Gastrocnemius medialis (tissue), 4 donors: ENCODE measurements at regions not wholly inside any gene's neighbourhood (a gene's known extent, or its start where the extent isn't known, plus 50 kb on each side); places are given as distances from the start of the nearest gene placed in this dataset.

Experiments used
- ATAC-seq, 2 donors: fragments of 150-250 bp; one replicate each; pipeline ENCODE4 v1.9.1; 2016
- DNase-seq, 2 donors: peaks; one replicate each; pipeline ENCODE4 v3.0.0-alpha.2; 2019
- H3K27ac ChIP-seq, 4 donors: fragments of 200-600 bp; sonication (generic); 1 replicate in 1 of 4; 2 replicates in 3 of 4; pipeline ENCODE4 v1.5.1; 2016 to 2018; ENCODE audit warnings: mild to moderate bottlenecking in 2 of 4, moderate library complexity in 1 of 4
- H3K27me3 ChIP-seq, 3 donors: fragments of 200-600 bp; sonication (generic) in 2 of 3; 1 replicate in 1 of 3; 2 replicates in 2 of 3; pipeline versions ENCODE4 v1.5.1 to v1.6.0; 2016 to 2019; ENCODE audit warnings: mild to moderate bottlenecking in 1 of 3, moderate library complexity in 1 of 3
- H3K36me3 ChIP-seq, 2 donors: fragments of 200-600 bp; sonication (generic) in 1 of 2; one replicate each; pipeline ENCODE4 v1.5.1; 2017 to 2018
- H3K4me1 ChIP-seq, 2 donors: fragments of 200-600 bp; sonication (generic) in 1 of 2; one replicate each; pipeline ENCODE4 v1.5.1; 2016 to 2017; ENCODE audit warnings: mild to moderate bottlenecking in 2 of 2
- H3K4me3 ChIP-seq, 4 donors: fragments of 200-600 bp; sonication (generic) in 3 of 4; 1 replicate in 1 of 4; 2 replicates in 3 of 4; pipeline ENCODE4 v1.5.1; 2016 to 2019; ENCODE audit warnings: mild to moderate bottlenecking in 2 of 4
- H3K9me3 ChIP-seq, 3 donors: fragments of 200-600 bp; sonication (generic) in 2 of 3; 1 replicate in 1 of 3; 2 replicates in 2 of 3; pipeline ENCODE4 v1.5.1; 2016 to 2019
- POLR2A ChIP-seq, 2 donors: fragments of 450-650 bp; IDR thresholded peaks; one replicate each; pipeline ENCODE4 v1.6.1; 2017; ENCODE audit warnings: antibody characterized with exemption in 2 of 2, mild to moderate bottlenecking in 2 of 2, moderate library complexity in 2 of 2
- in situ Hi-C, 4 donors: fragments of 200-750 bp; cut with MboI; loops; one replicate each; pipeline versions ENCODE4 v1.15.0 to v1.8.0; 2017; ENCODE audit warnings: low sequenced_read_pairs in 4 of 4
- intact Hi-C: fragments of 100-400 bp; cut with DNase I; formaldehyde crosslinking; loops from one replicate; pipeline ENCODE4 v1.15.1; 2023; ENCODE audit warnings: low total_unique reads
- TF ChIP-seq, protein P1 (sequence below), 5 experiments: fragments of 450-650 bp in 3 of 5; fragments of 200-600 bp in 2 of 5; sonication (generic) in 2 of 5; IDR thresholded peaks in 4 of 5; conservative IDR thresholded peaks in 1 of 5; 1 replicate in 4 of 5; 2 replicates in 1 of 5; pipeline ENCODE4 v1.5.1; 2016 to 2019; ENCODE audit warnings: antibody characterized with exemption in 5 of 5, mild to moderate bottlenecking in 3 of 5, moderate library complexity in 3 of 5

DNA sequence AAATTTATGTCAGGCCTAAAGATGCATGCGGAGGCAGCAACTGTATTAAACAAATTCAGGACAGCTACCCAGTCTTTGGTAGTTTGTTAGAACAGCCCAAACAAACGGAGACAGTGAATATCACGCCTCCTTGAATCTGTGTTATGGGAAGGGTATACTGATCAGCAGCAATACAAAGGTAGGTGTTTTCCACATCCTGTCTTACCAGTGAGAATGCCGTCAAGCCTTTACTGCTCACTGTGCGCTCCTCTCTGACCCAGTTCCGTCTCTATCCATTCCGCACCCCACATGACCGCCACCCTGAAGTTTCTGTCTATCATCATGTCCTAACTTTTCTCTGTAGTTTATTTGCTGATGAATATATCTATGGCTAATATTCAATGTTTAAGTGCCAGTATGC lies 473.3 kb downstream of the LPIN1 start:
- intact Hi-C loops (no loop called here), in situ Hi-C loops (no loop called here)
- TF ChIP-seq POLR2A (IDR thresholded peaks at IDR 0.05): no peak
- ATAC-seq: no peak
- no peaks in the 10 kb centered on the region for H3K4me1 ChIP-seq
- H3K4me3 ChIP-seq: no peak overlapping the region
- H3K27ac ChIP-seq: no peak overlapping the region
- no peak for DNase-seq
- no peaks in the 10 kb centered on the region for H3K36me3 ChIP-seq
- no peaks in the 10 kb centered on the region for H3K27me3 ChIP-seq
- no peaks in the 10 kb centered on the region for H3K9me3 ChIP-seq

DNA sequence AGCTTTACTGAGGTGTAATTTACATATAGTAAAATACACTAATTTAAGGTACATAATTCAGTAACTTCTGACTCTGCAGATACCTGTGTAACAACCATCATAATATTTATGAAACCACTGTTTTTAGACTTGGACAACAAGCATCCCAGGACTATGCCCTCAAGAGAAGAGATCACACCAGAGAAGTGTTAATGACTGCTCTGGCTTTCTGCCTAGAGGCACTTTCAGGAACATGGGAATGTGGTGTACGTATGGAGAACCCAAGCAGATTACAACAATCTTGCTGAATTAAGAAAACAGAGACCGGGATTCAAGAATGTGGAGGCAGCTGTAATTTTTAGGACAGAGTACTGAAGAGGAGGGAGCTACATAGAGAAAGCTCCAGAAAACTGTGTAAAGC lies 475.2 kb downstream of the LPIN1 start:
- Histone ChIP-seq H3K4me3 (no peak overlapping the region), H3K4me1 (no peaks in the 10 kb centered on the region), H3K27me3 (no peaks in the 10 kb centered on the region), H3K9me3 (no peaks in the 10 kb centered on the region), H3K27ac (no peak overlapping the region), H3K36me3 (no peaks in the 10 kb centered on the region)
- intact Hi-C loops (no loop called here), in situ Hi-C loops (no loop called here)
- no peak for DNase-seq
- no peak for ATAC-seq
- no peak for TF ChIP-seq POLR2A (IDR thresholded peaks at IDR 0.05)
- TF ChIP-seq, protein P1, sequence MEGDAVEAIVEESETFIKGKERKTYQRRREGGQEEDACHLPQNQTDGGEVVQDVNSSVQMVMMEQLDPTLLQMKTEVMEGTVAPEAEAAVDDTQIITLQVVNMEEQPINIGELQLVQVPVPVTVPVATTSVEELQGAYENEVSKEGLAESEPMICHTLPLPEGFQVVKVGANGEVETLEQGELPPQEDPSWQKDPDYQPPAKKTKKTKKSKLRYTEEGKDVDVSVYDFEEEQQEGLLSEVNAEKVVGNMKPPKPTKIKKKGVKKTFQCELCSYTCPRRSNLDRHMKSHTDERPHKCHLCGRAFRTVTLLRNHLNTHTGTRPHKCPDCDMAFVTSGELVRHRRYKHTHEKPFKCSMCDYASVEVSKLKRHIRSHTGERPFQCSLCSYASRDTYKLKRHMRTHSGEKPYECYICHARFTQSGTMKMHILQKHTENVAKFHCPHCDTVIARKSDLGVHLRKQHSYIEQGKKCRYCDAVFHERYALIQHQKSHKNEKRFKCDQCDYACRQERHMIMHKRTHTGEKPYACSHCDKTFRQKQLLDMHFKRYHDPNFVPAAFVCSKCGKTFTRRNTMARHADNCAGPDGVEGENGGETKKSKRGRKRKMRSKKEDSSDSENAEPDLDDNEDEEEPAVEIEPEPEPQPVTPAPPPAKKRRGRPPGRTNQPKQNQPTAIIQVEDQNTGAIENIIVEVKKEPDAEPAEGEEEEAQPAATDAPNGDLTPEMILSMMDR (IDR thresholded peaks at IDR 0.05 in 4 of 5, conservative IDR thresholded peaks at IDR 0.05 in 1 of 5): no peak

GRCh38 chr2:12222554-12222953 lies 476.1 kb downstream of the LPIN1 start:
- ATAC-seq (no peak), DNase-seq (no peak)
- Histone ChIP-seq H3K36me3 (no peaks in the 10 kb centered on the region), H3K4me3 (no peak overlapping the region), H3K4me1 (no peaks in the 10 kb centered on the region), H3K9me3 (no peaks in the 10 kb centered on the region), H3K27me3 (no peaks in the 10 kb centered on the region), H3K27ac (no peak overlapping the region)
- no peak for TF ChIP-seq POLR2A (IDR thresholded peaks at IDR 0.05)
- TF ChIP-seq, protein P1 (IDR thresholded peaks at IDR 0.05 in 4 of 5, conservative IDR thresholded peaks at IDR 0.05 in 1 of 5): no peak
- intact Hi-C loops: no loop called here
- in situ Hi-C loops: no loop called here

GRCh38 chr2:12223732-12224131 lies 477.3 kb downstream of the LPIN1 start:
- no peaks in the 10 kb centered on the region for H3K9me3 ChIP-seq
- TF ChIP-seq, protein P1 (IDR thresholded peaks at IDR 0.05 in 4 of 5, conservative IDR thresholded peaks at IDR 0.05 in 1 of 5): no peak
- no peak for TF ChIP-seq POLR2A (IDR thresholded peaks at IDR 0.05)
- intact Hi-C loops: no loop called here

GRCh38 chr2:12226653-12227052 lies 480.2 kb downstream of the LPIN1 start:
- in situ Hi-C loops (no loop called here), intact Hi-C loops (no loop called here)
- Histone ChIP-seq H3K36me3 (no peaks in the 10 kb centered on the region), H3K4me1 (peaks cover 0 to 6% of the 10 kb centered on the region in 2 donors), H3K9me3 (no peaks in the 10 kb centered on the region), H3K27me3 (no peaks in the 10 kb centered on the region), H3K27ac (no peak overlapping the region), H3K4me3 (no peak overlapping the region)
- TF ChIP-seq, protein P1 (IDR thresholded peaks at IDR 0.05 in 4 of 5, conservative IDR thresholded peaks at IDR 0.05 in 1 of 5): no peak
- TF ChIP-seq POLR2A (IDR thresholded peaks at IDR 0.05): no peak
- ATAC-seq (no peak), DNase-seq (no peak)

More at GRCh38 chr2:12223732-12224131, 477.3 kb downstream of the LPIN1 start:
- H3K4me1 ChIP-seq: no peaks in the 10 kb centered on the region
- no peak overlapping the region for H3K27ac ChIP-seq
- ATAC-seq: no peak
- in situ Hi-C loops: no loop called here
- no peaks in the 10 kb centered on the region for H3K27me3 ChIP-seq
- DNase-seq: no peak
- no peaks in the 10 kb centered on the region for H3K36me3 ChIP-seq
- no peak overlapping the region for H3K4me3 ChIP-seq
